ENCODE measurements at regions not wholly inside any gene's neighbourhood (a gene's known extent, or its start where the extent isn't known, plus 50 kb on each side); places are given as distances from the start of the nearest gene placed in this dataset.

DNA sequence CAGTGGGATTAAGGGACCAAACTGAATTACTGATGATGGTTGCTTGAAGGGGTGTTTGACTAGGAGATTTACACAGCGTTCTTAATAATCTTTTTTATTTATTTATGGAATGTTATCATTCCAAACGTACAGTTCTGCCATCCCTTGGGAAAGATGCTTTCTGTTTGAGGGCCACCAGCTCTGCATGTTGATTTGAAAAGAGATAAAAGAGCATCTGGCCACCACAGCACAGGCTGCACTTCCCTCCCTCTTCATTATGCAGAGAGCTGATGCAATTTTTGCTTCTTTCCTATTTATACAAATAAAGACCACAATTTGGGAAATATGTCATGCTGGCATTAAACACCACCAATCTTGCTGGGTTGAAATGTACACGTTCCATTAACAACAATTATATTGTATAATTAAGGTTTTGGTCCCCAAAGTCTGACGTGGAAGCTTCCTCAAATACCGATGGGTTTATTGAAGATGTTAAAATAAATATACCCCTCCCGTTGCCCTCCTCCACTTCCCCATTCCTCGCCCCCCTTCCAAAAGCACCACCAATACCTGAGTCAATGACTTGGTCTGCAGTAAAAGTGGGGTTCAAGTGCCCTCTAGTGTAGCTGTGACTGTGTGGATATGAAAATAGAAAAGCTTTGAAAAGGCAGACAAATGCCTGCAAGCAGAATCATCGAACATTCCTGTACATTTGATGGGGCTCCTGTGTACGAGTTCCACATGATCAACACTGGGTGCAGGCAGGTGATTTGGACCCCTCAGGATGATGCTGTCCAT, 211.9 kb downstream of the HRH4 start:
- Histone ChIP-seq H3K4me3 (ENCODE audit: low read depth, low read length) (no peak overlapping the region), H3K27me3 (ENCODE audit: control insufficient read depth, insufficient read depth, low read length) (no peaks in the 10 kb centered on the region), H3K9me3 (ENCODE audit: control insufficient read depth, insufficient read depth, low read length) (no peaks in the 10 kb centered on the region), H3K27ac (ENCODE audit: low read depth, low read length) (no peak overlapping the region)
- POLR2A ChIA-PET = interaction anchor here (1.1 kb wide), 1 partner anchor 16 kb away, joined by 3 read pairs; no protein-coding TSS in a partner anchor
- no peak for DNase-seq (ENCODE audit: low read depth, low spot score)
- CTCF ChIA-PET = interaction anchor here (0.6 kb wide), 1 partner anchor 72 kb away, joined by 3 read pairs; no protein-coding TSS in a partner anchor
- 0 out of 2 replicates have a peak, but pooled peaks have one; percentile 7 for TF ChIP-seq CTCF (IDR thresholded peaks at IDR 0.05; ENCODE audit: low read depth, low read length)

DNA sequence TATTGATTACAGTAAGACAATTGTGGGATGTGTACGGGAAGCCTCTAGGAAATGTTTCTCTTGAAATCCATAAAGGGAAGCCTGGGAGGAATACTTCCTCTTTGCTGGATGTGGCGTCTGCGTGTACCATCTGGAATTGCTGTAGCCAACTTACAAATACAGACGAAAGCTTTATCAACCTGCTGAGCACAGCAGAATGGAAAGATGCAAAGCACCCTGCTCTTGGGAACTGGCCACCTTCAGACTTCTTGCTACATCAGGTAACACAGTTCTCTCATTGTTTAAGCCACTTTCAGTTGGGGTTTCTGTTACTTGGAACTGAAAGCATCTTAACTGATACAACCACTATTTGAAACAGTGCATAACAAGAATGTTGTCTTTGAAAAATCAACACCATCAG, 213.8 kb downstream of the HRH4 start:
- DNase-seq (ENCODE audit: low read depth, low spot score) = no peak
- Histone ChIP-seq H3K9me3 (ENCODE audit: control insufficient read depth, insufficient read depth, low read length) (no peaks in the 10 kb centered on the region), H3K4me3 (ENCODE audit: low read depth, low read length) (no peak overlapping the region), H3K27me3 (ENCODE audit: control insufficient read depth, insufficient read depth, low read length) (no peaks in the 10 kb centered on the region), H3K27ac (ENCODE audit: low read depth, low read length) (no peak overlapping the region)
- ChIA-PET CTCF (no interaction called here), POLR2A (no interaction called here)
- TF ChIP-seq CTCF (IDR thresholded peaks at IDR 0.05; ENCODE audit: low read depth, low read length) = no peak

DNA sequence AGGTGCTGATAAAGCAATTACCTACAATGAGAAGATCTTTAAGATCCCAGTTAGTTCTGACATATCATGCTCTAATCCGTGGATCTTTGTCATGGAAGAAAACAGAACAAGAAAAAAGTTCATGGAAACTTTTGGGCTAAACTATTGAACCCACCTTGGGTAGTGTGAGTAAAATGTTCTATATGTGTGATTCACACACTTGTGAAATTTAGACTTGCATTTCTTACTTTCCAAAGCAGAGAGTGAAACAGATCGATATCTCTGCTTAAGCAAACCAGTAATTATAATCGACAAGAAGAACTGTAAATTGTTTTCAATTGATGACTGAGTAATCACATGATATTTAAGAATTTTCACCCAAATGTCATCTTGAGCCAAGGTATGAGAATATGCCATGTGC, 214.2 kb downstream of the HRH4 start:
- ChIA-PET POLR2A (no interaction called here), CTCF (no interaction called here)
- Histone ChIP-seq H3K27ac (ENCODE audit: low read depth, low read length) (no peak overlapping the region), H3K27me3 (ENCODE audit: control insufficient read depth, insufficient read depth, low read length) (no peaks in the 10 kb centered on the region), H3K9me3 (ENCODE audit: control insufficient read depth, insufficient read depth, low read length) (no peaks in the 10 kb centered on the region), H3K4me3 (ENCODE audit: low read depth, low read length) (no peak overlapping the region)
- no peak for TF ChIP-seq CTCF (IDR thresholded peaks at IDR 0.05; ENCODE audit: low read depth, low read length)
- no peak for DNase-seq (ENCODE audit: low read depth, low spot score)

GRCh38 chr18:24677011-24677410, 216.6 kb downstream of the HRH4 start:
- Histone ChIP-seq H3K4me3 (ENCODE audit: low read depth, low read length) (no peak overlapping the region), H3K27ac (ENCODE audit: low read depth, low read length) (no peak overlapping the region), H3K9me3 (ENCODE audit: control insufficient read depth, insufficient read depth, low read length) (no peaks in the 10 kb centered on the region), H3K27me3 (ENCODE audit: control insufficient read depth, insufficient read depth, low read length) (no peaks in the 10 kb centered on the region)
- DNase-seq (ENCODE audit: low read depth, low spot score) = no peak
- CTCF ChIA-PET = no interaction called here
- POLR2A ChIA-PET = no interaction called here
- no peak for TF ChIP-seq CTCF (IDR thresholded peaks at IDR 0.05; ENCODE audit: low read depth, low read length)

DNA sequence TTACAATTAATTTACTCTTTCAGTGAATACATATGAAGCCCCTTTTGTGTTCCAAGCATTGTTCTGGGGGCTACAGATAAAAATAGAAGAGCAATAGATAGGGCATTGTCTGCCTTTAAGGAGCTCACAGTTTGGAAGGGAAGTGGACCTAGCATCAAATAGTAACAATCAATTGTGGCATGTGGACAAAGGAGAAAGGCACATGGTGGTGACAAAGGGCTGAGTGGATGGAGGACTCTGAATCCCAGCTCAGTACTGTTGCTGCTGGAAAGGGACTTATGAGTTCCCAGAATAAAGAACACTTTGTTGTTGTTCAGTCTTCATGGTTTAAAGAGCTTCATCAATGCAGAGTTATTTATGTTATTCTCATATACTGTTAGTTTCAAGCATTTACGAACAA, 217.7 kb downstream of the HRH4 start:
- no peaks in the 10 kb centered on the region for H3K27me3 ChIP-seq (ENCODE audit: control insufficient read depth, insufficient read depth, low read length)
- ChIA-PET POLR2A (no interaction called here), CTCF (no interaction called here)
- H3K27ac ChIP-seq (ENCODE audit: low read depth, low read length) = no peak overlapping the region
- H3K4me3 ChIP-seq (ENCODE audit: low read depth, low read length) = no peak overlapping the region
- no peak for DNase-seq (ENCODE audit: low read depth, low spot score)
- no peak for TF ChIP-seq CTCF (IDR thresholded peaks at IDR 0.05; ENCODE audit: low read depth, low read length)
- H3K9me3 ChIP-seq (ENCODE audit: control insufficient read depth, insufficient read depth, low read length) = no peaks in the 10 kb centered on the region
